ENCODE measurements at regions not wholly inside any gene's neighbourhood (a gene's known extent, or its start where the extent isn't known, plus 50 kb on each side); places are given as distances from the start of the nearest gene placed in this dataset.

- H3K27ac ChIP-seq: no peak overlapping the region
- peaks cover 0 to 15% (median 6%) of the 10 kb centered on the region in 4 donors for H3K4me1 ChIP-seq
- H3K4me3 ChIP-seq: no peak overlapping the region
- H3K36me3 ChIP-seq: no peaks in the 10 kb centered on the region
- H3K27me3 ChIP-seq: no peaks in the 10 kb centered on the region
- no peak for TF ChIP-seq EP300 (IDR thresholded peaks at IDR 0.05)
- no peak for TF ChIP-seq POLR2A (IDR thresholded peaks at IDR 0.05)
- DNase-seq (ENCODE audit: low spot score in 2 of 2): no peak
- H3K9me3 ChIP-seq: no peaks in the 10 kb centered on the region
- 88 to 89% methylated on average over 3 of the region's 3 CpGs for WGBS, 2 donors
These were observed 568.2 kb upstream of the CCDC54 start for GRCh38 chr3:106809041-106809440.

GRCh38 chr3:106809623-106810299, 567.5 kb upstream of the CCDC54 start:
- peaks cover 0 to 22% (median 7%) of the 10 kb centered on the region in 4 donors for H3K4me1 ChIP-seq
- TF ChIP-seq POLR2A (IDR thresholded peaks at IDR 0.05) (no peak), CTCF (IDR thresholded peaks at IDR 0.05) (no peak), EP300 (IDR thresholded peaks at IDR 0.05) (no peak)
- no peak for DNase-seq (ENCODE audit: low spot score in 2 of 2)
- no peaks in the 10 kb centered on the region for H3K9me3 ChIP-seq
- no peaks in the 10 kb centered on the region for H3K27me3 ChIP-seq
- no peak overlapping the region for H3K27ac ChIP-seq
- WGBS, 2 donors: 62 to 69% methylated on average over 2 of the region's 2 CpGs
- no peaks in the 10 kb centered on the region for H3K36me3 ChIP-seq
- H3K4me3 ChIP-seq: no peak overlapping the region

GRCh38 chr3:106810300-106810875, 566.9 kb upstream of the CCDC54 start:
- no peak overlapping the region for H3K27ac ChIP-seq
- DNase-seq (ENCODE audit: low spot score in 2 of 2): no peak
- WGBS, 2 donors: 67 to 68% methylated on average over 4 of the region's 4 CpGs
- H3K27me3 ChIP-seq: no peaks in the 10 kb centered on the region
- peaks cover 0 to 23% (median 7%) of the 10 kb centered on the region in 4 donors for H3K4me1 ChIP-seq
- no peak for TF ChIP-seq POLR2A (IDR thresholded peaks at IDR 0.05)
- no peak for TF ChIP-seq CTCF (IDR thresholded peaks at IDR 0.05)
- no peak overlapping the region for H3K4me3 ChIP-seq
- H3K36me3 ChIP-seq: no peaks in the 10 kb centered on the region
- H3K9me3 ChIP-seq: no peaks in the 10 kb centered on the region

- Histone ChIP-seq H3K36me3 (no peaks in the 10 kb centered on the region), H3K4me3 (no peak overlapping the region), H3K4me1 (peaks cover 0 to 23% (median 7%) of the 10 kb centered on the region in 4 donors), H3K27me3 (no peaks in the 10 kb centered on the region), H3K27ac (no peak overlapping the region), H3K9me3 (no peaks in the 10 kb centered on the region)
- DNase-seq (ENCODE audit: low spot score in 2 of 2): no peak
- WGBS, 2 donors: 31 to 41% methylated on average over 3 of the region's 3 CpGs
- TF ChIP-seq CTCF (IDR thresholded peaks at IDR 0.05) (no peak), EP300 (IDR thresholded peaks at IDR 0.05) (no peak), POLR2A (IDR thresholded peaks at IDR 0.05) (no peak)
These were observed 565.9 kb upstream of the CCDC54 start for GRCh38 chr3:106811376-106811775.

- H3K4me1 ChIP-seq: peaks cover 0 to 23% (median 7%) of the 10 kb centered on the region in 4 donors
- H3K9me3 ChIP-seq: no peaks in the 10 kb centered on the region
- no peak for DNase-seq (ENCODE audit: low spot score in 2 of 2)
- H3K27ac ChIP-seq: peak overlapping the region in 2 of 4 donors; percentile 5 to 38
- no peak for TF ChIP-seq EP300 (IDR thresholded peaks at IDR 0.05)
- no peak for TF ChIP-seq POLR2A (IDR thresholded peaks at IDR 0.05)
- no peak for TF ChIP-seq CTCF (IDR thresholded peaks at IDR 0.05)
- H3K36me3 ChIP-seq: no peaks in the 10 kb centered on the region
- H3K27me3 ChIP-seq: no peaks in the 10 kb centered on the region
- no peak overlapping the region for H3K4me3 ChIP-seq
- WGBS, 2 donors: 14 to 22% methylated on average over 3 of the region's 3 CpGs
These were observed 563.5 kb upstream of the CCDC54 start for GRCh38 chr3:106813742-106814141.
